ENCODE measurements at regions not wholly inside any gene's neighbourhood (a gene's known extent, or its start where the extent isn't known, plus 50 kb on each side); places are given as distances from the start of the nearest gene placed in this dataset.

DNA sequence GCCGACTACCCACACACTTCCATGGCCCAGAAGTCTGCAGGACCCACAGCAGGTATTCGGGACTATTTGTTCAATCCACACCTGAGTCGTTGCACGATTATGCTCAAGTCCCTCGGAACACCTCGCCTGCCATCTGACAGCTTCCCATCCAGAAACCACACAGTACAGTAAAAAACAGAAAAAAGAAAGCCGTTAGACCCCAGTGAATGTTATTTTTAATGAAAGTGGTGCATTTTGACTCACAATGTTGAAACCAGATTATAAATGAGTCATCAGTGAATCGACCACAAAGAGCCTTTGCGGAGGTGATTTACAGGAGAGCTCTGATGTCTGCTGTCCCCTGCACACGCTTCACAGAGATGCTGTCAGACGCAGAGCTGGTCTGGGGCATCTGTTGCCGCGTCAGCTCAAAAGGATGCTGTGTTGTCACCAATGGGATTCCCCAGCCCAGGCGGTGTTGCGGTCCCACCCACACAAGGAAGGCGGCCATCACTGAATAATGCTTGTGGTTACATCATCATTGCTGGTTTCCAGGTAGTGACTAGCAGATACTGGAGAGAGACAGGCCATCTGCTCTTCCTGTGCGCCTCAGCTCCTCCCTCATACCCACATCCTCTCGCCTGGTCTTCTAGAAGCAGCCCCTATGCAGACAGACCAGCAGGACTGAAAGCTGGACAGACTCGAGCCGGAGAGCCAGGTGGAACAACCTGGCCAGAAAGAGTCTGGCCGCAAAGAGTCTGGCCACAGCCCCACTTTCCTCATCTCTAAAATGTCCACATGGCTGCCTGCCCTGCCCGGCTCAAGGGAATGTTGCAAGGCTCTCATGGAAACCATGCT is 116.8 kb downstream of the TOMM20 start:
- peak; percentile 87 for DNase-seq (ENCODE audit: low read depth)

- no peak for DNase-seq (ENCODE audit: low read depth)
These were observed 117.5 kb downstream of the TOMM20 start for GRCh38 chr1:235011064-235011598.

- DNase-seq (ENCODE audit: low read depth): no peak
These were observed 118.9 kb downstream of the TOMM20 start for GRCh38 chr1:235009561-235010306.

DNA sequence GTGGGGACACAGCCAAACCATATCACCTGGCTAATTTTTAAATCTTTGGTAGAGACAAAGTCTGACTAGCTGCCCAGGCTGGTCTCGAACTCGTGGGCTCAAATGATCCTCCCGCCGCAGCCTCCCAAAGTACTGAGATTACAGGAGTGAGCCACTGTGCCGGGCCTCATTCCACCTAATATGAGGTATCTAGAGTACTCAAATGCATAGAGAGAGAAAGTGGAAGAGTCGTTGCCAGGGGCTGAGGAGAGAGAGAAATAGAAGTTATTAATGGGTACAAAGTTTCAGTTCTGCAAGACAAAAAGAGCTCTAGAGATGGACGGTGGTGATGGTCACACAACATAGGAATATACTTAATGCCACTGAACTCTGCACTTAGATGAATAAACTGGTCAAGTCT is 119.6 kb downstream of the TOMM20 start:
- DNase-seq (ENCODE audit: low read depth): no peak

- DNase-seq (ENCODE audit: low read depth): no peak
These were observed 120.4 kb downstream of the TOMM20 start for GRCh38 chr1:235008239-235008638.

DNA sequence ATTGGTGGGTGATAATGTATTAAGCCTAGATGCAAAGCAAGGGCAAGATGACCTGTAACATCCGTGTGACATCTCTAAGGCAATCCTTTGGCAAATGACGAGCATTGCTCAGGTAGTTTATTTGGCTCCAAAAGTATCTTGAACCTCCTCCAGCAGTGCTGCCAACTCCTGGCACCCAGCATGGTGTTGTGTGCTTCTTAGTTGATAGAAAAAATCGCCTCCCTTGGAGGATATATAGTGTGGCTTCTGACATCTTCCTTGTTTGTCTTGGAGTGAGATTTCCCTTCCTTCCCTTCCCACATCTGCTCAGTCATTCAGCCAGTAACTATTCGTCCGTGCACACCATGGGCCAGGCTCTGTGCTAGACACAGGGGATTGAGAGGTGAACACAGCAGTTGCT is 121.8 kb downstream of the TOMM20 start:
- DNase-seq (ENCODE audit: low read depth): no peak

DNA sequence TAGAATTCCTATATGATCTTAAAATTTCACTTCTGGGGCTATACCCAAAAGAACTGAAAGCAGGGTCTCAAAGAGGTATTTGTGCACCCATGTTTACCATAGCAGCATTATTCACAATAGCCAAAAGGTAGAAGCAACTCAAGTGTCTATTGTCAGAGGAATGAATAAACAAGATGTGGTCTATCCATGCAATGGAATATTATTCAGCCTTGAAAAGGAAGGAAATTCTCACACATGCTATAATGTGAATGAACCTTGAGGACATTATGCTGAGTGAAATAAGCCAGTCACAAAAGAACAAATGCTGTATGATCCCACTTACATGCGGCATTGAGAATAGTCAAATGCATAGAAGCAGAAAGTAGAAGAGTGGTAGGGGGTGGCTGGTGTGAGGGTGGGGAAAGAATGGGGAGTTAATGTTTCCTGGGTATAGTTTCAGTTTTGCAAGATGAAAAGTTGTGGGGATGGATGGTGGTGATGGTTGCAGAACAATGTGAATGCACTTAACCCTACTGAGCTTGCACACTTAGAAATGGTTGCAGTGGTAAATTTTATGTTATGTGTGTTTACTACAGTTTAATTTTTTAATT is 122.4 kb downstream of the TOMM20 start:
- DNase-seq (ENCODE audit: low read depth): no peak

- no peak for DNase-seq (ENCODE audit: low read depth)
These were observed 123.7 kb downstream of the TOMM20 start for GRCh38 chr1:235004840-235005391.

- DNase-seq (ENCODE audit: low read depth): no peak
These were observed 124.4 kb downstream of the TOMM20 start for GRCh38 chr1:235004276-235004675.

DNA sequence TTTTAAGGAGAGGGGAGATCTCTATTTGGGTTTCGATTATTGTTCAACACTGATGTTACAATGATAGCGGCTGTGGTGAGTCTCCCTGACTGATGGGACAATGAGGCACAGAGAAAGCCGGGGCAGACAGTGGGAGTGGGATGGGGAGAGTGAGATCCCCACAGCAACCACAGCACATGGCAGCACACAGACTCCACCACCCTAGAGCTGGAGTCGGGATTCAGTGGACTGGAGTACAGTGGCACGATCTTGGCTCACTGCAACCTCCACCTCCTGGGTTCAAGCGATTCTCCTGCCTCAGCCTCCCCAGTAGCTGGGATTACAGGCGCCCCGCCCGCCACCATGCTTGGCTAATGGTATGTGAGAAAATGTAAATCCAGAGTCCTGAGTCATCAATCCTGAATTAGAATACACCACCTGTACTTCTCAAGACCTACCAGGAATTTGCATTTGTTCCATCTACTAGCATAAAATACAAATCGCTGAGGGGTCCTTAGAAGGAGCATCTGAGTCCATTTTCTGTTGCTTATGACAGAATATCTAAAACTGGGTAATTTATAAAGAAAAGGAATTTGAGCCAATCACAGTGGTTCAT is 125.8 kb downstream of the TOMM20 start:
- DNase-seq (ENCODE audit: low read depth): no peak

GRCh38 chr1:234999513-234999940 is 129.1 kb downstream of the TOMM20 start:
- no peak for DNase-seq (ENCODE audit: low read depth)

DNA sequence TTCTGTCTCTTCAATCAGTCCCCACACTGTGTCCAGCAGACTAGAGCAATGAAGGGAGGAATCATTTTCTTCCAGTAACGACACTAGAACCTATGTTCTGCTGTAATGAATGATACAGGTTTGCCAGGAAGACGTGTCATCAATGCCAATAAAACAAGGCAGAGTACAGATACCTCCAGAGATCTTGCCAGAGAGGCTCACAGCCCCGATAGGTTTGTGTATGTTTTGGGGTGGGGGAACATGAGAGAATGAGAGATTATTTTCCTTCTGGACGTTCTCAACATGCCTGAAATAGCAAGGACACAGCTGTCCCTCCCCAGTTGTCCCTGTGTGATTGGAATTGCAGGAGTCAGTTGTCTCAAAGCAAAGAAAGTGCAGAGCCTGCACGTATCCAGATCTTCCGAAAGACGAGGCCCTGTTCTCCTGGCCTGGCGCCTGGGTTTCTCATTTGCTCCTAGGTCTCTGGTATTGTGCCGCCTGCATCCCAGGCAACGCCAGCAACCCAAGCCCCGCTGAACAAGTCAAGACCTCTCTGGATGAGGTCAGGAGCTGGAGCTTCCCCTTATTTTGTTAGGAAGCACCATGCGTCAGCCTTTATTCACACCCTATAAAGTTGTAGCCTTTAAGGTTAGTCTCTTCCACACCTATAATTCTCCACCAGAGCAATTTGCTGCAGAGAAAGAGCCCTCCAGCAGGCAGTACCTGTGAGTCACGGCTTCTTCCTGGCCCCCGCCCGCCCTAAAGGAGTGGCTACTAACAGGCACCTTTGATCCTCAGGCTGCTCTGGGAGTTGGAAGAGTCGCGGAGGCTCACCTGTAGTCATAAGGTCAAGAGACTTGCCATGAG is 130.5 kb downstream of the TOMM20 start:
- no peak for DNase-seq (ENCODE audit: low read depth)

- DNase-seq (ENCODE audit: low read depth): peak; percentile 97
These were observed 131.3 kb downstream of the TOMM20 start for GRCh38 chr1:234997201-234997895.

GRCh38 chr1:234996245-234996757 is 132.3 kb downstream of the TOMM20 start:
- no peak for DNase-seq (ENCODE audit: low read depth)

GRCh38 chr1:234994436-234995295 is 134.0 kb downstream of the TOMM20 start:
- DNase-seq (ENCODE audit: low read depth): no peak

DNA sequence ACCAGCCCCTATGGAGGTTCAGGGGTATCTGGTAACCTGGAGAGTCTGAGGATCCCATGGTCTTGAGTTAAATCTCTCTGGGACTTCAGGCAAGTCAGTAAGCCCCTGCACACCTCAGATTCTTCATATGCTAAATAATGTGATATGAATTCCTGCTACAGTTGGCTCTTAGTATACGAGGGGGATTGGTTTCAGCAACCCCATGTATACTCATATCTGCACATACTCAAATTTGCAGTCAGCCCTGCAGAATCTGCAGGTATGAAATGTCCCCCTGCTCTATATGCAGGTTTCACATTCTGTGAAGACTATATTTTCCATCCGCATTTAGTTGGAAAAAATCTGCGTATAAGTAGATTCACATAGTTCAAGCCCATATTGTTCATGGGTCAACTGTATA is 136.6 kb downstream of the TOMM20 start:
- no peak for DNase-seq (ENCODE audit: low read depth)

DNA sequence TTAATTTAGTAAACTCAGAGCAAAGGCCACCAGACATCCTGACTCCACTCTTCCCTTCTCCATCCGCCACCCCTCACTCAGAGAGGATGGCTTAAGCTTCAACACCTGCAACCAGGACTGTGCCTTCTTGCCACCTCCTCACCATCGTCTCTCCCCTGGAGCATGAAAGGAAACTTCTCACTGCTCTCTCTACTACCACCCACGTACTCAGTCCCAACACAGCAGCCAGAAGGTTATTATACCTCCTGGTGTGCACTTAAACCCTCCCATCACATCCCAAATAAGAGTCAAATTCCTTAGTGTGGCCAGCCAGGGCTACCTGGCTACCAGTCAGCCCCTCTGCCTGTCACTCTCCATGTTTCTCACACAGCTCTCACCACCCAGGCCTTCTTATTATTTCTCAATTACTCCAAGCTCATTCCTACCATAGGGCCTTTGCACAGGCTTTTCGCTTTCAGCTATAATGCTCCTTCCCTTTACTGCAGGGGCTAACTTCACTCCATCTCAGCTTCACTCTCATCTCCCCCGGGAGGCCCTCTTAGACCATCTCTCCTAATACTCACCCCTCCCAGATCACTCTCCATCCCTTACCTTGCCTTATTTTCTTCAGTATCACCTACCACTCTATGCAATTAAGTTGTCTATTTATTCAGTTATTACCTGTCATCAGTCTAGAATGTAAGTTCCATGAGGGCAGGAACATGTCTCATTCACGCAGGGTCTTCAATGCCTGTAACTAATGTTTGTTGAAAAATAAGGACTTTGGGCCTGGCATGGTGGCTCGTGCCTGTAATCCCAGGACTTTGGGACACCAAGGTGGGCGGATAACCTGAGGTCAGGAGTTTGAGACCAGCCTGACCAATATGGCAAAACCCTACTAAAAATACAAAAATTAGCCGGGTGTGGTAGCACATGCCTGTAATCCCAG is 137.5 kb downstream of the TOMM20 start:
- no peak for DNase-seq (ENCODE audit: low read depth)

- DNase-seq (ENCODE audit: low read depth): no peak
These were observed 138.3 kb downstream of the TOMM20 start for GRCh38 chr1:234990328-234990675.

Data from HS-27A (cell line).